Panc1 (cell line): ENCODE measurements at regions not wholly inside any gene's neighbourhood (a gene's known extent, or its start where the extent isn't known, plus 50 kb on each side); places are given as distances from the start of the nearest gene placed in this dataset.

Source experiments
- ATAC-seq: fragments of 200-7000 bp; cut with Tn5 transposase; 2 replicates; pipeline ENCODE4 v1.9.1; 2020; ENCODE audit warnings: mild to moderate bottlenecking, moderate library complexity
- BruUV-seq: library from RNA; stranded (reverse); fragments of 400-500 nt; replicated peaks from 2 replicates; lab custom pipeline; 2021; lab: Mats Ljungman, UMichigan
- CTCF ChIA-PET: fragments of 300-600 bp; sonication (Branson Sonifier 250); formaldehyde crosslinking; loops from one replicate; lab custom pipeline; 2022; ENCODE audit warnings: antibody characterized with exemption; lab: Charles Lee
- POLR2A ChIA-PET: fragments of 300-600 bp; sonication (Branson Sonifier 250); formaldehyde crosslinking; loops from one replicate; lab custom pipeline; 2022; ENCODE audit warnings: antibody characterized with exemption; lab: Charles Lee
- DNase-seq: peaks from one replicate; pipeline ENCODE4 v3.0.0-alpha.2; 2010; ENCODE audit warnings: low read depth, low spot score
- H3K27ac ChIP-seq: 2 replicates; pipeline ENCODE4 v1.5.1; 2011; ENCODE audit warnings: mild to moderate bottlenecking, low read length, inconsistent platforms
- H3K27me3 ChIP-seq: fragments of 200-500 bp; sonication (Bioruptor generic); 2 replicates; pipeline ENCODE4 v1.6.0; 2014; ENCODE audit warnings: low read length, inconsistent platforms; ENCODE audit not compliant: control insufficient read depth, insufficient read depth
- H3K36me3 ChIP-seq: fragments of 200-500 bp; sonication (Bioruptor generic); 2 replicates; pipeline ENCODE4 v1.5.1; 2014; ENCODE audit warnings: inconsistent platforms, mild to moderate bottlenecking, low read length, moderate library complexity; ENCODE audit not compliant: control insufficient read depth, insufficient read depth
- H3K4me1 ChIP-seq: 2 replicates; pipeline ENCODE4 v1.5.1; 2011; ENCODE audit warnings: inconsistent platforms, mild to moderate bottlenecking, low read length, moderate library complexity; ENCODE audit not compliant: control insufficient read depth, insufficient read depth
- H3K4me3 ChIP-seq, 2 experiments: 2 replicates each; pipeline ENCODE4 v1.5.1; 2011 to 2012; ENCODE audit warnings: low read depth in 2 of 2, low read length in 2 of 2, mild to moderate bottlenecking in 2 of 2, inconsistent platforms in 1 of 2, moderate library complexity in 1 of 2
- H3K9me3 ChIP-seq: fragments of 200-500 bp; sonication (Bioruptor generic); 2 replicates; pipeline ENCODE4 v1.5.1; 2014; ENCODE audit warnings: low read depth, mild to moderate bottlenecking, inconsistent platforms, low read length, moderate library complexity; ENCODE audit not compliant: control insufficient read depth, insufficient read depth
- CTCF ChIP-seq: fragments of 450-650 bp; IDR thresholded peaks from 2 replicates; pipeline ENCODE4 v1.5.1; 2017; ENCODE audit warnings: mild to moderate bottlenecking
- POLR2AphosphoS5 ChIP-seq: IDR thresholded peaks from 2 replicates; pipeline ENCODE4 v1.6.1; 2012; ENCODE audit warnings: mild to moderate bottlenecking, low read depth, low read length, moderate library complexity
- REST ChIP-seq, 2 experiments: IDR thresholded peaks; 2 replicates each; pipeline ENCODE4 v1.6.1; 2011 to 2012; ENCODE audit warnings: low read depth in 2 of 2, control low read depth in 1 of 2, low read length in 1 of 2, mild to moderate bottlenecking in 1 of 2, moderate library complexity in 1 of 2; ENCODE audit not compliant: insufficient read depth in 1 of 2
- SIN3A ChIP-seq: IDR thresholded peaks from 2 replicates; pipeline ENCODE4 v1.6.1; 2012; ENCODE audit warnings: low read depth, mild to moderate bottlenecking, low read length, moderate library complexity, borderline replicate concordance; ENCODE audit not compliant: insufficient read depth
- TCF7L2 ChIP-seq: IDR thresholded peaks from 2 replicates; pipeline ENCODE4 v1.6.1; 2011; ENCODE audit warnings: mild to moderate bottlenecking, low read depth, low read length, inconsistent platforms
- in situ Hi-C: cut with HindIII; loops from 2 replicates; pipeline ENCODE4 v1.10.0; 2016; ENCODE audit warnings: low sequenced_read_pairs, low pct_unique_long_range_greater_than_20kb
- intact Hi-C: fragments of 100-400 bp; cut with micrococcal nuclease; formaldehyde crosslinking; loops from one replicate; pipeline ENCODE4 v1.10.0; 2022; ENCODE audit not compliant: unreplicated experiment

- in situ Hi-C loops: no loop called here
- CTCF ChIA-PET: interaction anchor here (0.7 kb wide), 1 partner anchor 221 kb away, joined by 3 read pairs; no protein-coding TSS in a partner anchor
- no peaks in the 10 kb centered on the region for H3K4me1 ChIP-seq
- no peaks in the 10 kb centered on the region for H3K27me3 ChIP-seq
- H3K27ac ChIP-seq: no peak overlapping the region
- intact Hi-C loops: no loop called here
- POLR2A ChIA-PET: no interaction called here
- no peaks in the 10 kb centered on the region; the same call in 1 of the 2 replicates for H3K9me3 ChIP-seq
- DNase-seq (no peak), ATAC-seq (no peak)
- no peak overlapping the region for H3K4me3 ChIP-seq
- no TSS peak for BruUV-seq
- no peaks in the 10 kb centered on the region for H3K36me3 ChIP-seq
- TF ChIP-seq REST (IDR thresholded peaks at IDR 0.05; ENCODE audit: insufficient read depth in 1 of 2, low read depth in 2 of 2, low read length in 1 of 2) (no peak), TCF7L2 (no peak), SIN3A (no peak), POLR2AphosphoS5 (no peak), CTCF (no peak)
These were observed 190.7 kb upstream of the ADO start for GRCh38 chr10:62613859-62614258.

GRCh38 chr10:62614389-62615157, 189.9 kb upstream of the ADO start:
- Histone ChIP-seq H3K27me3 (no peaks in the 10 kb centered on the region), H3K9me3 (no peaks in the 10 kb centered on the region; the same call in 1 of the 2 replicates), H3K4me1 (no peaks in the 10 kb centered on the region), H3K36me3 (no peaks in the 10 kb centered on the region), H3K27ac (no peak overlapping the region), H3K4me3 (no peak overlapping the region)
- in situ Hi-C loops: no loop called here
- ATAC-seq (peak; percentile 81), DNase-seq (no peak)
- CTCF ChIA-PET: no interaction called here
- TF ChIP-seq REST (IDR thresholded peaks at IDR 0.05; ENCODE audit: insufficient read depth in 1 of 2, low read depth in 2 of 2, low read length in 1 of 2) (no peak), SIN3A (no peak), POLR2AphosphoS5 (no peak), CTCF (no peak), TCF7L2 (no peak)
- intact Hi-C loops: no loop called here
- BruUV-seq: no TSS peak
- POLR2A ChIA-PET: interaction anchor here (0.6 kb wide), 1 partner anchor 85 kb away, joined by 7 read pairs; no protein-coding TSS in a partner anchor
